Loucy (cell line): ENCODE measurements at regions not wholly inside any gene's neighbourhood (a gene's known extent, or its start where the extent isn't known, plus 50 kb on each side); places are given as distances from the start of the nearest gene placed in this dataset.

Experiments
- H2AFZ ChIP-seq: fragments of 200-600 bp; sonication (generic); 2 replicates; pipeline ENCODE4 v1.6.0; 2016; ENCODE audit warnings: antibody characterized with exemption, mild to moderate bottlenecking, low read length, moderate library complexity
- H3F3A ChIP-seq: fragments of 200-600 bp; 2 replicates; pipeline ENCODE4 v1.6.0; 2016; ENCODE audit warnings: antibody characterized with exemption, low read depth, mild to moderate bottlenecking
- H3K27me3 ChIP-seq: fragments of 200-600 bp; sonication (generic); 2 replicates; pipeline ENCODE4 v1.6.1; 2014; ENCODE audit warnings: low read length, mild to moderate bottlenecking; ENCODE audit not compliant: insufficient read depth, poor library complexity, severe bottlenecking
- H3K36me3 ChIP-seq: fragments of 200-600 bp; sonication (generic); 2 replicates; pipeline ENCODE4 v1.6.1; 2016; ENCODE audit warnings: low read length; ENCODE audit not compliant: insufficient read depth
- H3K4me1 ChIP-seq: fragments of 200-600 bp; sonication (generic); 2 replicates; pipeline ENCODE4 v1.5.1; 2014; ENCODE audit warnings: low read length, mild to moderate bottlenecking; ENCODE audit not compliant: insufficient read depth, poor library complexity, severe bottlenecking
- H3K4me2 ChIP-seq: fragments of 200-600 bp; sonication (generic); 2 replicates; pipeline ENCODE4 v1.6.0; 2014; ENCODE audit warnings: antibody characterized with exemption, low read length, low read depth, mild to moderate bottlenecking; ENCODE audit not compliant: poor library complexity, severe bottlenecking
- H3K4me3 ChIP-seq: fragments of 200-600 bp; sonication (generic); 2 replicates; pipeline ENCODE4 v1.5.1; 2014; ENCODE audit warnings: low read length, mild to moderate bottlenecking, mixed read lengths; ENCODE audit not compliant: poor library complexity, severe bottlenecking
- H3K79me2 ChIP-seq: fragments of 200-600 bp; sonication (generic); 2 replicates; pipeline ENCODE4 v1.6.1; 2014; ENCODE audit warnings: low read length; ENCODE audit not compliant: insufficient read depth
- H3K9ac ChIP-seq: fragments of 200-600 bp; sonication (generic); 2 replicates; pipeline ENCODE4 v1.6.0; 2014; ENCODE audit warnings: mild to moderate bottlenecking, low read depth, low read length, moderate library complexity; ENCODE audit not compliant: poor library complexity, severe bottlenecking
- H3K9me2 ChIP-seq: fragments of 200-600 bp; sonication (generic); replicated peaks from 2 replicates; pipeline ENCODE4 v1.6.1; 2016; ENCODE audit warnings: low read depth, low read length, mixed read lengths
- H3K9me3 ChIP-seq: fragments of 200-600 bp; sonication (generic); 2 replicates; pipeline ENCODE4 v1.6.1; 2014; ENCODE audit warnings: mild to moderate bottlenecking, antibody characterized with exemption, low read length, low read depth; ENCODE audit not compliant: insufficient read depth
- H4K20me1 ChIP-seq: fragments of 200-600 bp; sonication (generic); 2 replicates; pipeline ENCODE4 v1.6.0; 2014; ENCODE audit warnings: antibody characterized with exemption, low read length, mild to moderate bottlenecking; ENCODE audit not compliant: insufficient read depth, poor library complexity, severe bottlenecking
- EZH2phosphoT487 ChIP-seq: fragments of 200-600 bp; IDR thresholded peaks from 2 replicates; pipeline ENCODE4 v1.6.1; 2018; ENCODE audit warnings: antibody characterized with exemption, mild to moderate bottlenecking, moderate library complexity, borderline replicate concordance
- TF ChIP-seq, protein P1 (sequence below): fragments of 200-600 bp; sonication (generic); conservative IDR thresholded peaks from 2 replicates; pipeline ENCODE4 v1.5.1; 2014; ENCODE audit warnings: mild to moderate bottlenecking, antibody characterized with exemption, low read length

DNA sequence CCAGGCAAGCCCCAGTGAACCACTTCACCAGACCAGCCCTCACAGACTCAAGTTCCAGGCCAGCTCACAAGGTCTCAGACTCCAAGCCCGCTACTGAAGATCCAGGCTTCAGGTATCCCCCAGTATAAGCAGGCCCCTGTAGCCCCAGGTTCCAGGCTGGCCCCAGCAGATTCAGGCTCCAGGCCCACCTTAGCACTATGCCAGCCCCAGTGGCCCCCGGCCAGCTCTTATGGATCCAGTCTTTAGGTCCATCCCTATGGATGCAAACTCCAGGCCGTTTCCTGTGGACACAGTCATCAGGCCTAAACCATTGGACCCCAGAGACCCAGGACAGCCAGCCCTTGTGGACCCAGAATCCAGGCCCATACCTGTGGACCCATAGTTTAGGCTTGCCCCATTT is 277.8 kb upstream of the MAGEB18 start:
- Histone ChIP-seq H4K20me1 (no peaks in the 10 kb centered on the region), H3K4me2 (no peak overlapping the region), H3K36me3 (no peaks in the 10 kb centered on the region), H3K9me2 (no peaks in the 10 kb centered on the region), H3K79me2 (no peaks in the 10 kb centered on the region), H3K9ac (no peak overlapping the region), H3K27me3 (no peaks in the 10 kb centered on the region), H2AFZ (no peak overlapping the region), H3F3A (no peaks in the 10 kb centered on the region), H3K4me1 (no peaks in the 10 kb centered on the region), H3K4me3 (no peak overlapping the region), H3K9me3 (no peaks in the 10 kb centered on the region)
- no peak for TF ChIP-seq EZH2phosphoT487
- TF ChIP-seq, protein P1, sequence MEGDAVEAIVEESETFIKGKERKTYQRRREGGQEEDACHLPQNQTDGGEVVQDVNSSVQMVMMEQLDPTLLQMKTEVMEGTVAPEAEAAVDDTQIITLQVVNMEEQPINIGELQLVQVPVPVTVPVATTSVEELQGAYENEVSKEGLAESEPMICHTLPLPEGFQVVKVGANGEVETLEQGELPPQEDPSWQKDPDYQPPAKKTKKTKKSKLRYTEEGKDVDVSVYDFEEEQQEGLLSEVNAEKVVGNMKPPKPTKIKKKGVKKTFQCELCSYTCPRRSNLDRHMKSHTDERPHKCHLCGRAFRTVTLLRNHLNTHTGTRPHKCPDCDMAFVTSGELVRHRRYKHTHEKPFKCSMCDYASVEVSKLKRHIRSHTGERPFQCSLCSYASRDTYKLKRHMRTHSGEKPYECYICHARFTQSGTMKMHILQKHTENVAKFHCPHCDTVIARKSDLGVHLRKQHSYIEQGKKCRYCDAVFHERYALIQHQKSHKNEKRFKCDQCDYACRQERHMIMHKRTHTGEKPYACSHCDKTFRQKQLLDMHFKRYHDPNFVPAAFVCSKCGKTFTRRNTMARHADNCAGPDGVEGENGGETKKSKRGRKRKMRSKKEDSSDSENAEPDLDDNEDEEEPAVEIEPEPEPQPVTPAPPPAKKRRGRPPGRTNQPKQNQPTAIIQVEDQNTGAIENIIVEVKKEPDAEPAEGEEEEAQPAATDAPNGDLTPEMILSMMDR = no peak

GRCh38 chrX:25869761-25870160 is 268.4 kb upstream of the MAGEB18 start:
- H3K9me3 ChIP-seq = no peaks in the 10 kb centered on the region
- no peak overlapping the region for H2AFZ ChIP-seq
- H3K4me2 ChIP-seq = no peak overlapping the region
- H3K4me1 ChIP-seq = no peaks in the 10 kb centered on the region
- no peak overlapping the region for H3K4me3 ChIP-seq
- no peaks in the 10 kb centered on the region for H3K9me2 ChIP-seq
- TF ChIP-seq, protein P1 = no peak
- no peak for TF ChIP-seq EZH2phosphoT487
- no peak overlapping the region for H3K9ac ChIP-seq
- no peaks in the 10 kb centered on the region for H3K36me3 ChIP-seq
- no peaks in the 10 kb centered on the region for H3K27me3 ChIP-seq
- no peaks in the 10 kb centered on the region for H3K79me2 ChIP-seq
- no peaks in the 10 kb centered on the region for H3F3A ChIP-seq
- no peaks in the 10 kb centered on the region for H4K20me1 ChIP-seq

- H3K9me2 ChIP-seq = no peaks in the 10 kb centered on the region
- H3K79me2 ChIP-seq = no peaks in the 10 kb centered on the region
- no peaks in the 10 kb centered on the region for H3K27me3 ChIP-seq
- TF ChIP-seq, protein P1 = no peak
- TF ChIP-seq EZH2phosphoT487 = no peak
- no peaks in the 10 kb centered on the region for H3K4me1 ChIP-seq
- no peak overlapping the region for H3K9ac ChIP-seq
- H3K4me2 ChIP-seq = no peak overlapping the region
- no peak overlapping the region for H3K4me3 ChIP-seq
- no peaks in the 10 kb centered on the region for H3F3A ChIP-seq
- H2AFZ ChIP-seq = no peak overlapping the region
- no peaks in the 10 kb centered on the region for H4K20me1 ChIP-seq
- H3K9me3 ChIP-seq = no peaks in the 10 kb centered on the region
- H3K36me3 ChIP-seq = no peaks in the 10 kb centered on the region
Measured at GRCh38 chrX:25872786-25873185, 265.4 kb upstream of the MAGEB18 start.
